H9 (cell line): ENCODE measurements at regions not wholly inside any gene's neighbourhood (a gene's known extent, or its start where the extent isn't known, plus 50 kb on each side); places are given as distances from the start of the nearest gene placed in this dataset.
A peak's percentile ranks its signal among the peaks of the same experiment; 100 is the strongest.

Experiments
- DNase-seq: peaks from one replicate; pipeline ENCODE4 v3.0.0-alpha.2; 2017
- H2AFZ ChIP-seq: one replicate; pipeline ENCODE4 v1.6.1; 2013; ENCODE audit warnings: mild to moderate bottlenecking, low read length, control low read depth, moderate library complexity
- H2AK5ac ChIP-seq: 2 replicates; pipeline ENCODE4 v1.6.1; 2013; ENCODE audit warnings: low read length, control low read depth, mixed read lengths; ENCODE audit not compliant: insufficient read length
- H2BK120ac ChIP-seq: one replicate; pipeline ENCODE4 v1.6.1; 2013; ENCODE audit warnings: low read depth, mild to moderate bottlenecking, low read length, control low read depth, inconsistent platforms; ENCODE audit not compliant: poor library complexity, severe bottlenecking
- H2BK12ac ChIP-seq: 2 replicates; pipeline ENCODE4 v1.6.1; 2013; ENCODE audit warnings: low read length, control low read depth, mixed read lengths, low read depth; ENCODE audit not compliant: insufficient read length
- H2BK15ac ChIP-seq: 2 replicates; pipeline ENCODE4 v1.6.1; 2013; ENCODE audit warnings: low read depth, low read length, control low read depth
- H2BK20ac ChIP-seq: one replicate; pipeline ENCODE4 v1.6.1; 2013; ENCODE audit warnings: low read depth, mild to moderate bottlenecking, low read length, control low read depth, inconsistent platforms; ENCODE audit not compliant: poor library complexity, severe bottlenecking
- H2BK5ac ChIP-seq: 2 replicates; pipeline ENCODE4 v1.6.1; 2013; ENCODE audit warnings: low read length, control low read depth, mixed read lengths; ENCODE audit not compliant: insufficient read length
- H3K14ac ChIP-seq: 2 replicates; pipeline ENCODE4 v1.6.1; 2013; ENCODE audit warnings: low read length, control low read depth; ENCODE audit not compliant: insufficient read depth
- H3K18ac ChIP-seq: 2 replicates; pipeline ENCODE4 v1.6.1; 2013; ENCODE audit warnings: low read depth, mild to moderate bottlenecking, mixed read lengths, low read length, control low read depth; ENCODE audit not compliant: insufficient read length
- H3K23ac ChIP-seq: 2 replicates; pipeline ENCODE4 v1.6.1; 2013; ENCODE audit warnings: low read length, control low read depth, mixed read lengths, low read depth; ENCODE audit not compliant: insufficient read length
- H3K23me2 ChIP-seq: 2 replicates; pipeline ENCODE4 v1.6.1; 2013; ENCODE audit warnings: low read depth, mild to moderate bottlenecking, mixed read lengths, low read length, control low read depth; ENCODE audit not compliant: insufficient read length, poor library complexity, severe bottlenecking
- H3K27ac ChIP-seq: 2 replicates; pipeline ENCODE4 v1.5.1; 2013; ENCODE audit warnings: low read length, control low read depth, mixed read lengths, low read depth; ENCODE audit not compliant: insufficient read length
- H3K27me3 ChIP-seq: 2 replicates; pipeline ENCODE4 v1.6.1; 2013; ENCODE audit warnings: low read length, control low read depth, inconsistent platforms; ENCODE audit not compliant: insufficient read depth
- H3K4ac ChIP-seq: 2 replicates; pipeline ENCODE4 v1.6.1; 2013; ENCODE audit warnings: low read depth, mild to moderate bottlenecking, control low read depth, inconsistent platforms, low read length, moderate library complexity
- H3K4me1 ChIP-seq: 2 replicates; pipeline ENCODE4 v1.6.1; 2013; ENCODE audit warnings: low read length, control low read depth, inconsistent platforms; ENCODE audit not compliant: insufficient read depth
- H3K4me2 ChIP-seq: 2 replicates; pipeline ENCODE4 v1.6.1; 2013; ENCODE audit warnings: low read length, control low read depth, mixed read lengths; ENCODE audit not compliant: insufficient read length, insufficient read depth
- H3K56ac ChIP-seq: 2 replicates; pipeline ENCODE4 v1.6.1; 2013; ENCODE audit warnings: low read depth, mild to moderate bottlenecking, mixed read lengths, low read length, control low read depth; ENCODE audit not compliant: insufficient read length
- H3K79me1 ChIP-seq: 2 replicates; pipeline ENCODE4 v1.6.1; 2013; ENCODE audit warnings: low read depth, mild to moderate bottlenecking, moderate library complexity, low read length, control low read depth, inconsistent platforms; ENCODE audit not compliant: insufficient read depth, poor library complexity, severe bottlenecking
- H3K79me2 ChIP-seq: 2 replicates; pipeline ENCODE4 v1.6.1; 2013; ENCODE audit warnings: low read length, control low read depth, inconsistent platforms; ENCODE audit not compliant: insufficient read depth
- H3K9ac ChIP-seq: 2 replicates; pipeline ENCODE4 v1.6.1; 2013; ENCODE audit warnings: low read length, control low read depth, mixed read lengths; ENCODE audit not compliant: insufficient read length; ENCODE audit errors: extremely low read depth
- H3K9me3 ChIP-seq: one replicate; pipeline ENCODE4 v1.6.1; 2013; ENCODE audit warnings: low read depth, low read length, inconsistent platforms; ENCODE audit not compliant: control insufficient read depth
- H3T11ph ChIP-seq: one replicate; pipeline ENCODE4 v1.6.1; 2013; ENCODE audit warnings: mild to moderate bottlenecking, low read length, control low read depth, inconsistent platforms
- H4K20me1 ChIP-seq: one replicate; pipeline ENCODE4 v1.6.1; 2013; ENCODE audit not compliant: control insufficient read depth, insufficient read length, insufficient read depth
- H4K5ac ChIP-seq: 2 replicates; pipeline ENCODE4 v1.6.1; 2013; ENCODE audit warnings: low read depth, mild to moderate bottlenecking, mixed read lengths, low read length, control low read depth; ENCODE audit not compliant: insufficient read length
- H4K8ac ChIP-seq: replicated peaks from 2 replicates; pipeline ENCODE4 v1.6.1; 2013; ENCODE audit warnings: low read length, control low read depth, mixed read lengths, low read depth; ENCODE audit not compliant: insufficient read length
- H4K91ac ChIP-seq: 2 replicates; pipeline ENCODE4 v1.6.1; 2013; ENCODE audit warnings: low read depth, mild to moderate bottlenecking, moderate library complexity, mixed read lengths, low read length, control low read depth; ENCODE audit not compliant: insufficient read length
- H3K27ac Mint-ChIP-seq, 3 experiments: 2 replicates in 2 of 3; 3 replicates in 1 of 3; pipeline ENCODE4 v1.8.0; 2020 to 2021; ENCODE audit warnings: mixed read lengths in 3 of 3, mild to moderate bottlenecking in 1 of 3, moderate library complexity in 1 of 3
- H3K27me3 Mint-ChIP-seq: 2 replicates; pipeline ENCODE4 v1.8.0; 2021; ENCODE audit warnings: low read depth, mild to moderate bottlenecking, moderate library complexity, mixed read lengths
- H3K36me3 Mint-ChIP-seq, 3 experiments: 2 replicates in 2 of 3; 3 replicates in 1 of 3; pipeline ENCODE4 v1.8.0; 2020 to 2021; ENCODE audit warnings: low read depth in 3 of 3, mixed read lengths in 3 of 3; ENCODE audit not compliant: insufficient read depth in 1 of 3
- H3K4me1 Mint-ChIP-seq, 2 experiments: 2 replicates each; pipeline ENCODE4 v1.8.0; 2020; ENCODE audit warnings: mixed read lengths in 2 of 2
- H3K4me3 Mint-ChIP-seq, 2 experiments: 2 replicates in 1 of 2; 3 replicates in 1 of 2; pipeline ENCODE4 v1.8.0; 2020 to 2021; ENCODE audit warnings: mild to moderate bottlenecking in 2 of 2, mixed read lengths in 2 of 2, moderate library complexity in 1 of 2
- H3K9me3 Mint-ChIP-seq, 2 experiments: 2 replicates in 1 of 2; 3 replicates in 1 of 2; pipeline ENCODE4 v1.8.0; 2020; ENCODE audit warnings: mild to moderate bottlenecking in 2 of 2, mixed read lengths in 2 of 2, moderate library complexity in 1 of 2
- CTCF ChIP-seq: fragments of 200-600 bp; sonication (generic); conservative IDR thresholded peaks from 3 replicates; pipeline ENCODE4 v1.8.0; 2021; ENCODE audit warnings: antibody characterized with exemption, mild to moderate bottlenecking
- WGBS: extraction: QIAGEN DNeasy Blood & Tissue Kit; methylation state at CpG from one replicate; pipeline ENCODE4 v1.1.7; 2013; ENCODE audit warnings: missing lambda C conversion rate, low lambda C conversion rate, mixed read lengths; ENCODE audit not compliant: insufficient read length; ENCODE audit errors: extremely low coverage; 5-methylcytosine and 5-hydroxymethylcytosine counted together

DNA sequence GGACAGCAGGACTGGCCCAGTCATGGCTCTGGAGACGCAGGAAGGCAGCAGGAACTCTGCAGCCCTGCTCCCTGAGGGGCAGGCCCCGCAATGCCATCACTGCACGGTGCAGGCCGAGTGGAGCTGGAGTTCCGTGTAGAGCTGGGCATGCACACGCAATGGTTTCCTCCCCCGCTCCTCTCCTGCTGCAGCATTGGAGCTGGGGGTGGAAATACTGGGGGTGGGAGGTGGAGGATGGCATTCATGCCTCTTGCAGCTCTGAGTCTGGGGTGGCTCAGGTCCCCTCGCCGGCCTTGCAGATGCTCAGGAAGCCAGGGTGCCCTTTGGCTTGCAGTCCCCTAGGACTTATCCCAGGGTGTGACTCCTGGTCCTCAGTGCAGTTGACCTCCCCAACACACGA lies 78.3 kb upstream of the ASB18 start:
- Mint-ChIP-seq H3K4me3 (no peak overlapping the region), H3K9me3 (peaks cover 9 to 14% of the 10 kb centered on the region in 2 experiments; a peak in 4 of 5 replicates), H3K27me3 (peaks cover 2% of the 10 kb centered on the region; the same call in 1 of the 2 replicates), H3K27ac (no peak overlapping the region), H3K4me1 (peaks cover 23 to 47% of the 10 kb centered on the region in 2 experiments), H3K36me3 (peaks cover 8 to 18% (median 10%) of the 10 kb centered on the region in 3 experiments)
- Histone ChIP-seq H2AK5ac (no peak overlapping the region), H3K79me1 (no peaks in the 10 kb centered on the region), H3K23me2 (no peaks in the 10 kb centered on the region), H2BK5ac (no peak overlapping the region), H3K4ac (no peak overlapping the region), H3K79me2 (no peaks in the 10 kb centered on the region), H2BK120ac (no peak overlapping the region), H3K4me2 (no peak overlapping the region), H3K18ac (no peak overlapping the region), H4K5ac (no peak overlapping the region), H3K9ac (no peak overlapping the region), H3T11ph (no peak overlapping the region), H2BK20ac (no peak overlapping the region), H2AFZ (no peak overlapping the region), H4K91ac (no peak overlapping the region), H3K56ac (no peak overlapping the region), H3K14ac (no peak overlapping the region), H4K20me1 (peaks cover 3% of the 10 kb centered on the region), H3K4me1 (no peaks in the 10 kb centered on the region), H3K27me3 (no peaks in the 10 kb centered on the region), H3K9me3 (no peaks in the 10 kb centered on the region), H3K27ac (no peak overlapping the region), H2BK12ac (no peak overlapping the region), H4K8ac (no peak overlapping the region), H3K23ac (no peak overlapping the region), H2BK15ac (no peak overlapping the region)
- DNase-seq: peak; percentile 12
- WGBS: no CpG with 5 or more reads among the region's 10 CpGs
- no peak for TF ChIP-seq CTCF
